ENCODE measurements at regions not wholly inside any gene's neighbourhood (a gene's known extent, or its start where the extent isn't known, plus 50 kb on each side); places are given as distances from the start of the nearest gene placed in this dataset.

- 62 to 79% (median 75%) methylated on average over 7 of the region's 7 CpGs for WGBS, 5 donors
- peak overlapping the region in 6 of 8 donors; percentile 19 to 41 (median 28) for H3K27ac ChIP-seq
- intact Hi-C loops (cut with DNase I; ENCODE audit: low total_unique reads), result no loop called here
Observed at GRCh38 chr15:62462721-62463120, 297.6 kb upstream of the C2CD4B start.

GRCh38 chr15:62464705-62465104 is 299.6 kb upstream of the C2CD4B start:
- intact Hi-C loops (cut with DNase I; ENCODE audit: low total_unique reads), result no loop called here
- 57 to 69% (median 64%) methylated on average over 5 of the region's 5 CpGs for WGBS, 5 donors
- DNase-seq, result no peak
- H3K4me3 ChIP-seq, result no peak overlapping the region
- TF ChIP-seq CTCF (IDR thresholded peaks at IDR 0.05 in 8 of 11, conservative IDR thresholded peaks at IDR 0.05 in 3 of 11) (no peak), POLR2AphosphoS5 (IDR thresholded peaks at IDR 0.05) (no peak), POLR2A (IDR thresholded peaks at IDR 0.05) (no peak)
- peaks cover 0 to 11% (median 3%) of the 10 kb centered on the region in 6 donors for H3K4me1 ChIP-seq
- H3K27ac ChIP-seq, result no peak overlapping the region
- H3K36me3 ChIP-seq, result no peaks in the 10 kb centered on the region
- no peaks in the 10 kb centered on the region for H3K9me3 ChIP-seq
- no peaks in the 10 kb centered on the region for H3K27me3 ChIP-seq (replicated peaks in 1 of 7)

More at GRCh38 chr15:62462721-62463120, 297.6 kb upstream of the C2CD4B start:
- H3K27me3 ChIP-seq (replicated peaks in 1 of 7), result no peaks in the 10 kb centered on the region
- no peak overlapping the region for H3K4me3 ChIP-seq
- DNase-seq, result no peak
- TF ChIP-seq POLR2AphosphoS5 (IDR thresholded peaks at IDR 0.05), result no peak
- no peak for TF ChIP-seq POLR2A (IDR thresholded peaks at IDR 0.05)
- TF ChIP-seq CTCF (IDR thresholded peaks at IDR 0.05 in 8 of 11, conservative IDR thresholded peaks at IDR 0.05 in 3 of 11), result no peak
- peaks cover 0 to 11% (median 3%) of the 10 kb centered on the region in 6 donors for H3K4me1 ChIP-seq
- H3K36me3 ChIP-seq, result no peaks in the 10 kb centered on the region
- no peaks in the 10 kb centered on the region for H3K9me3 ChIP-seq

- peak overlapping the region in 1 of 8 donors; percentile 33 for H3K27ac ChIP-seq
- no peak for TF ChIP-seq POLR2AphosphoS5 (IDR thresholded peaks at IDR 0.05)
- TF ChIP-seq POLR2A (IDR thresholded peaks at IDR 0.05), result no peak
- TF ChIP-seq CTCF (IDR thresholded peaks at IDR 0.05 in 8 of 11, conservative IDR thresholded peaks at IDR 0.05 in 3 of 11), result no peak
- no peaks in the 10 kb centered on the region for H3K9me3 ChIP-seq
- DNase-seq, result no peak
- 61 to 76% (median 65%) methylated on average over 12 of the region's 12 CpGs for WGBS, 5 donors
- H3K4me3 ChIP-seq, result no peak overlapping the region
- no peaks in the 10 kb centered on the region for H3K36me3 ChIP-seq
- intact Hi-C loops (cut with DNase I; ENCODE audit: low total_unique reads), result no loop called here
- H3K4me1 ChIP-seq, result peaks cover 0 to 11% (median 3%) of the 10 kb centered on the region in 6 donors
- no peaks in the 10 kb centered on the region for H3K27me3 ChIP-seq (replicated peaks in 1 of 7)
Observed at GRCh38 chr15:62465173-62465572, 300.1 kb upstream of the C2CD4B start.

- Histone ChIP-seq H3K9me3 (no peaks in the 10 kb centered on the region), H3K4me1 (peaks cover 0 to 30% (median 1%) of the 10 kb centered on the region in 6 donors), H3K36me3 (no peaks in the 10 kb centered on the region), H3K27me3 (replicated peaks in 1 of 7) (no peaks in the 10 kb centered on the region), H3K27ac (peak overlapping the region in 4 of 8 donors; percentile 48 to 66 (median 62)), H3K4me3 (no peak overlapping the region)
- DNase-seq, result no peak
- TF ChIP-seq POLR2A (IDR thresholded peaks at IDR 0.05), result no peak
- no peak for TF ChIP-seq CTCF (IDR thresholded peaks at IDR 0.05 in 8 of 11, conservative IDR thresholded peaks at IDR 0.05 in 3 of 11)
- TF ChIP-seq POLR2AphosphoS5 (IDR thresholded peaks at IDR 0.05), result no peak
- intact Hi-C loops (cut with DNase I; ENCODE audit: low total_unique reads), result no loop called here
Observed at GRCh38 chr15:62469478-62469873, 304.4 kb upstream of the C2CD4B start.
